HEK293 (cell line): ENCODE measurements at regions not wholly inside any gene's neighbourhood (a gene's known extent, or its start where the extent isn't known, plus 50 kb on each side); places are given as distances from the start of the nearest gene placed in this dataset.

ENCODE experiments used
- CTCF ChIA-PET: fragments of 350-600 bp; formaldehyde crosslinking; extraction: SDS; loops from one replicate; lab custom pipeline; 2021; ENCODE audit warnings: antibody characterized with exemption; lab: Yijun Ruan, JAX
- POLR2A ChIA-PET: fragments of 300-600 bp; formaldehyde crosslinking; extraction: SDS; loops from one replicate; lab custom pipeline; 2020; ENCODE audit warnings: antibody characterized with exemption, inconsistent platforms; lab: Yijun Ruan, JAX
- H3K27ac ChIP-seq: fragments of 200-500 bp; sonication (Bioruptor generic); 2 replicates; pipeline ENCODE4 v1.5.1; 2014; ENCODE audit warnings: low read depth, low read length, control low read depth, inconsistent platforms; ENCODE audit errors: extremely low read depth
- H3K36me3 ChIP-seq, 2 experiments: fragments of 200-500 bp in 1 of 2; sonication (Bioruptor generic) in 1 of 2; 1 replicate in 1 of 2; 2 replicates in 1 of 2; pipeline ENCODE4 v1.5.1; 2014 to 2017; ENCODE audit warnings: inconsistent platforms in 2 of 2, low read length in 2 of 2; ENCODE audit not compliant: control insufficient read depth in 2 of 2, insufficient read depth in 1 of 2
- H3K4me1 ChIP-seq: fragments of 200-500 bp; sonication (Bioruptor generic); 2 replicates; pipeline ENCODE4 v1.5.1; 2014; ENCODE audit warnings: mild to moderate bottlenecking, low read length, inconsistent platforms; ENCODE audit not compliant: control insufficient read depth, insufficient read depth
- H3K4me3 ChIP-seq: 2 replicates; pipeline ENCODE4 v1.5.1; 2011; ENCODE audit warnings: low read depth, mild to moderate bottlenecking, control low read depth, low read length, moderate library complexity
- H3K9me3 ChIP-seq: fragments of 200-500 bp; sonication (Bioruptor generic); 2 replicates; pipeline ENCODE4 v1.5.1; 2014; ENCODE audit warnings: low read depth, low read length, inconsistent platforms; ENCODE audit not compliant: control insufficient read depth, insufficient read depth
- AEBP2 ChIP-seq: fragments of 450-650 bp; formaldehyde crosslinking; IDR thresholded peaks from 2 replicates; pipeline ENCODE4 v1.5.1; 2016; ENCODE audit warnings: missing biosample characterization, missing genetic modification characterization, borderline replicate concordance
- HIC1 ChIP-seq: fragments of 450-650 bp; formaldehyde crosslinking; IDR thresholded peaks from 2 replicates; pipeline ENCODE4 v1.5.1; 2016; ENCODE audit warnings: missing biosample characterization, missing genetic modification characterization
- KLF16 ChIP-seq: fragments of 450-650 bp; formaldehyde crosslinking; IDR thresholded peaks from 2 replicates; pipeline ENCODE4 v1.5.1; 2017; ENCODE audit warnings: missing biosample characterization, missing genetic modification characterization
- KLF7 ChIP-seq: fragments of 450-650 bp; formaldehyde crosslinking; IDR thresholded peaks from 2 replicates; pipeline ENCODE4 v1.5.1; 2016; ENCODE audit warnings: missing biosample characterization, missing genetic modification characterization, borderline replicate concordance
- PRDM10 ChIP-seq: fragments of 450-650 bp; formaldehyde crosslinking; IDR thresholded peaks from 2 replicates; pipeline ENCODE4 v1.5.1; 2016; ENCODE audit warnings: missing biosample characterization, missing genetic modification characterization
- PRDM4 ChIP-seq: fragments of 450-650 bp; formaldehyde crosslinking; IDR thresholded peaks from 2 replicates; pipeline ENCODE4 v1.5.1; 2017; ENCODE audit warnings: missing biosample characterization, missing genetic modification characterization
- ZBTB1 ChIP-seq: fragments of 450-650 bp; formaldehyde crosslinking; IDR thresholded peaks from 2 replicates; pipeline ENCODE4 v1.5.1; 2016; ENCODE audit warnings: missing biosample characterization, missing genetic modification characterization
- ZBTB20 ChIP-seq: fragments of 450-650 bp; formaldehyde crosslinking; IDR thresholded peaks from 2 replicates; pipeline ENCODE4 v1.5.1; 2016; ENCODE audit warnings: missing biosample characterization, missing genetic modification characterization
- ZNF23 ChIP-seq: fragments of 450-650 bp; formaldehyde crosslinking; IDR thresholded peaks from 2 replicates; pipeline ENCODE4 v1.5.1; 2016; ENCODE audit warnings: missing biosample characterization, missing genetic modification characterization, borderline replicate concordance
- ZNF239 ChIP-seq: fragments of 450-650 bp; formaldehyde crosslinking; IDR thresholded peaks from 2 replicates; pipeline ENCODE4 v1.5.1; 2016; ENCODE audit warnings: missing biosample characterization, missing genetic modification characterization
- ZNF292 ChIP-seq: fragments of 450-650 bp; formaldehyde crosslinking; IDR thresholded peaks from 2 replicates; pipeline ENCODE4 v1.5.1; 2016; ENCODE audit warnings: low read depth, missing biosample characterization, missing genetic modification characterization, borderline replicate concordance
- ZNF324 ChIP-seq: fragments of 450-650 bp; formaldehyde crosslinking; IDR thresholded peaks from 2 replicates; pipeline ENCODE4 v1.5.1; 2016; ENCODE audit warnings: missing biosample characterization, missing genetic modification characterization
- ZNF366 ChIP-seq: fragments of 450-650 bp; formaldehyde crosslinking; conservative IDR thresholded peaks from 2 replicates; pipeline ENCODE4 v1.5.1; 2016; ENCODE audit warnings: missing biosample characterization, missing genetic modification characterization
- ZNF433 ChIP-seq: fragments of 450-650 bp; formaldehyde crosslinking; IDR thresholded peaks from 2 replicates; pipeline ENCODE4 v1.5.1; 2016; ENCODE audit warnings: missing biosample characterization, missing genetic modification characterization, low read depth
- ZNF514 ChIP-seq: fragments of 450-650 bp; formaldehyde crosslinking; IDR thresholded peaks from 2 replicates; pipeline ENCODE4 v1.5.1; 2016; ENCODE audit warnings: missing biosample characterization, missing genetic modification characterization
- ZNF521 ChIP-seq: fragments of 450-650 bp; formaldehyde crosslinking; IDR thresholded peaks from 2 replicates; pipeline ENCODE4 v1.5.1; 2017; ENCODE audit warnings: missing biosample characterization, mild to moderate bottlenecking, missing genetic modification characterization
- ZNF529 ChIP-seq: fragments of 450-650 bp; formaldehyde crosslinking; IDR thresholded peaks from 2 replicates; pipeline ENCODE4 v1.5.1; 2017; ENCODE audit warnings: missing genetic modification characterization, missing biosample characterization; ENCODE audit not compliant: insufficient replicate concordance
- ZNF549 ChIP-seq: fragments of 450-650 bp; IDR thresholded peaks from 2 replicates; pipeline ENCODE4 v1.5.1; 2018; ENCODE audit warnings: missing biosample characterization, missing genetic modification characterization, mild to moderate bottlenecking, inconsistent platforms, moderate library complexity
- ZNF558 ChIP-seq: fragments of 450-650 bp; formaldehyde crosslinking; IDR thresholded peaks from 2 replicates; pipeline ENCODE4 v1.5.1; 2016; ENCODE audit warnings: missing biosample characterization, missing genetic modification characterization
- ZNF623 ChIP-seq: fragments of 450-650 bp; formaldehyde crosslinking; IDR thresholded peaks from 2 replicates; pipeline ENCODE4 v1.5.1; 2016; ENCODE audit warnings: missing biosample characterization, missing genetic modification characterization
- ZNF645 ChIP-seq: fragments of 450-650 bp; formaldehyde crosslinking; IDR thresholded peaks from 2 replicates; pipeline ENCODE4; 2016; ENCODE audit warnings: missing biosample characterization, missing genetic modification characterization
- ZNF664 ChIP-seq: fragments of 450-650 bp; formaldehyde crosslinking; IDR thresholded peaks from 2 replicates; pipeline ENCODE4 v1.5.1; 2016; ENCODE audit warnings: missing biosample characterization, missing genetic modification characterization
- ZNF747 ChIP-seq: fragments of 450-650 bp; formaldehyde crosslinking; IDR thresholded peaks from 2 replicates; pipeline ENCODE4 v1.5.1; 2016; ENCODE audit warnings: missing biosample characterization, missing genetic modification characterization

GRCh38 chr21:27157097-27157496 lies 190.2 kb upstream of the ADAMTS5 start:
- ChIA-PET CTCF (no interaction called here), POLR2A (no interaction called here)
- no peak for TF ChIP-seq ZBTB1 (tag by site-specific recombination)
- no peak for TF ChIP-seq ZNF366 (tag by site-specific recombination)
- no peak for TF ChIP-seq ZNF549
- no peak for TF ChIP-seq ZNF558
- no peak for TF ChIP-seq KLF7
- no peak for TF ChIP-seq ZNF239
- TF ChIP-seq ZNF292 (tag by site-specific recombination) = no peak
- no peak for TF ChIP-seq ZNF23 (tag by site-specific recombination)
- no peak for TF ChIP-seq ZNF747 (tag by site-specific recombination)
- no peak for TF ChIP-seq AEBP2
- TF ChIP-seq ZNF529 = no peak
- no peak for TF ChIP-seq HIC1 (tag by site-specific recombination)
- no peak for TF ChIP-seq ZNF664 (tag by site-specific recombination)
- TF ChIP-seq ZNF521 (tag by site-specific recombination) = no peak
- no peak for TF ChIP-seq ZBTB20 (tag by site-specific recombination)
- no peak for TF ChIP-seq ZNF324 (tag by site-specific recombination)
- TF ChIP-seq PRDM10 (tag by site-specific recombination) = no peak
- TF ChIP-seq ZNF623 (tag by site-specific recombination) = no peak
- TF ChIP-seq ZNF645 (tag by site-specific recombination) = no peak

GRCh38 chr21:27156666-27157065 lies 189.8 kb upstream of the ADAMTS5 start:
- ChIA-PET POLR2A (no interaction called here), CTCF (no interaction called here)
- Histone ChIP-seq H3K4me3 (no peak overlapping the region), H3K4me1 (no peaks in the 10 kb centered on the region), H3K27ac (no peak overlapping the region), H3K9me3 (no peaks in the 10 kb centered on the region), H3K36me3 (no peaks in the 10 kb centered on the region)
- TF ChIP-seq PRDM4 (tag by site-specific recombination) (no peak), ZNF433 (no peak), ZNF514 (no peak), KLF16 (no peak)

More at GRCh38 chr21:27157097-27157496, 190.2 kb upstream of the ADAMTS5 start:
- H3K36me3 ChIP-seq = no peaks in the 10 kb centered on the region
- H3K9me3 ChIP-seq = no peaks in the 10 kb centered on the region
- no peak overlapping the region for H3K4me3 ChIP-seq
- no peaks in the 10 kb centered on the region; the same call in 1 of the 2 replicates for H3K4me1 ChIP-seq
- no peak overlapping the region for H3K27ac ChIP-seq
